DOHH2 (cell line): ENCODE measurements at regions not wholly inside any gene's neighbourhood (a gene's known extent, or its start where the extent isn't known, plus 50 kb on each side); places are given as distances from the start of the nearest gene placed in this dataset.

Experiments
- H3F3A ChIP-seq: fragments of 200-600 bp; sonication (generic), shearing (Covaris generic); 2 replicates; pipeline ENCODE4 v1.6.0; 2016; ENCODE audit warnings: antibody characterized with exemption, mild to moderate bottlenecking; ENCODE audit not compliant: control insufficient read depth, insufficient read depth
- H3K27ac ChIP-seq: fragments of 200-600 bp; sonication (generic); 2 replicates; pipeline ENCODE4 v1.5.1; 2014; ENCODE audit warnings: low read depth, mild to moderate bottlenecking, low read length, moderate library complexity
- H3K27me3 ChIP-seq: fragments of 200-600 bp; sonication (generic); 2 replicates; pipeline ENCODE4 v1.6.1; 2014; ENCODE audit warnings: mild to moderate bottlenecking, low read length, mixed read lengths; ENCODE audit not compliant: control insufficient read depth
- H3K36me3 ChIP-seq: fragments of 200-600 bp; sonication (generic); 2 replicates; pipeline ENCODE4 v1.6.1; 2014; ENCODE audit warnings: mild to moderate bottlenecking, low read length, moderate library complexity, mixed read lengths; ENCODE audit not compliant: control insufficient read depth
- H3K4me1 ChIP-seq: fragments of 200-600 bp; sonication (generic); 2 replicates; pipeline ENCODE4 v1.6.1; 2014; ENCODE audit warnings: mild to moderate bottlenecking, low read length, mixed read lengths; ENCODE audit not compliant: control insufficient read depth
- H3K4me2 ChIP-seq: fragments of 200-600 bp; sonication (generic); 2 replicates; pipeline ENCODE4 v1.6.0; 2014; ENCODE audit warnings: mild to moderate bottlenecking, low read length, moderate library complexity
- H3K4me3 ChIP-seq: fragments of 200-600 bp; sonication (generic); 2 replicates; pipeline ENCODE4 v1.5.1; 2014; ENCODE audit warnings: mild to moderate bottlenecking, low read length, mixed read lengths
- H3K79me2 ChIP-seq: fragments of 200-600 bp; sonication (generic); 2 replicates; pipeline ENCODE4 v1.6.1; 2014; ENCODE audit warnings: mild to moderate bottlenecking, low read length, mixed read lengths; ENCODE audit not compliant: control insufficient read depth
- H3K9me2 ChIP-seq: fragments of 200-600 bp; sonication (generic); replicated peaks from 2 replicates; pipeline ENCODE4 v1.6.1; 2014; ENCODE audit warnings: mild to moderate bottlenecking, low read length, mixed read lengths; ENCODE audit not compliant: control insufficient read depth
- H3K9me3 ChIP-seq: fragments of 200-600 bp; sonication (generic); 2 replicates; pipeline ENCODE4 v1.6.1; 2014; ENCODE audit warnings: antibody characterized with exemption, low read length, mixed read lengths; ENCODE audit not compliant: control insufficient read depth, insufficient read depth
- H4K20me1 ChIP-seq: fragments of 200-600 bp; sonication (generic); 2 replicates; pipeline ENCODE4 v1.6.0; 2014; ENCODE audit warnings: low read depth, mild to moderate bottlenecking, antibody characterized with exemption, low read length, moderate library complexity; ENCODE audit not compliant: control insufficient read depth, insufficient read depth
- EZH2phosphoT487 ChIP-seq: fragments of 200-600 bp; sonication (generic); IDR thresholded peaks from 2 replicates; pipeline ENCODE4 v1.6.1; 2017; ENCODE audit warnings: borderline replicate concordance, mild to moderate bottlenecking, antibody characterized with exemption, low read length, moderate library complexity, mixed read lengths
- TF ChIP-seq, protein P1 (sequence below): fragments of 200-600 bp; sonication (generic); IDR thresholded peaks from one replicate; pipeline ENCODE4 v1.5.1; 2014; ENCODE audit warnings: antibody characterized with exemption, mild to moderate bottlenecking, low read depth, low read length; ENCODE audit not compliant: poor library complexity, severe bottlenecking

DNA sequence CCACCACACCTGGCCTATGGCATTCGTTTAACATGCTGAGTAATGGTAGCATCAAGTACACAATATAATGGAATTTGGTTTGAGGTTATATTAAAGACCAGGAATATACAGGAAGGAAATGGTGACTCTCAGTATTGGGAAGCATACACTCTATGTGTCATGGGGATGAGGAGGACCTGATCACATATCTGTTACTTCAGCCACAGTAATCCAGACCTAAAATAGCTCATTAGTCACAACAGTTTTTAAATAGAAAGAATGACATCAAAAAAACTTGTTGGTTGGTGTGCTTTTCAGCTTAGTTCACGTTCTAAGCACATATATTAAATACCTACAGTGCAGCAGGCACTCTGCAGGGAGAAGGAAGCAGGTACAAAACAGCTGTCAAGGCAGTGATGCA lies 52.5 kb upstream of the ATP2C1 start:
- H3K4me3 ChIP-seq, result no peak overlapping the region
- H3K9me3 ChIP-seq, result no peaks in the 10 kb centered on the region
- H3K4me1 ChIP-seq, result peaks cover 14% of the 10 kb centered on the region
- no peak for TF ChIP-seq EZH2phosphoT487
- TF ChIP-seq, protein P1, sequence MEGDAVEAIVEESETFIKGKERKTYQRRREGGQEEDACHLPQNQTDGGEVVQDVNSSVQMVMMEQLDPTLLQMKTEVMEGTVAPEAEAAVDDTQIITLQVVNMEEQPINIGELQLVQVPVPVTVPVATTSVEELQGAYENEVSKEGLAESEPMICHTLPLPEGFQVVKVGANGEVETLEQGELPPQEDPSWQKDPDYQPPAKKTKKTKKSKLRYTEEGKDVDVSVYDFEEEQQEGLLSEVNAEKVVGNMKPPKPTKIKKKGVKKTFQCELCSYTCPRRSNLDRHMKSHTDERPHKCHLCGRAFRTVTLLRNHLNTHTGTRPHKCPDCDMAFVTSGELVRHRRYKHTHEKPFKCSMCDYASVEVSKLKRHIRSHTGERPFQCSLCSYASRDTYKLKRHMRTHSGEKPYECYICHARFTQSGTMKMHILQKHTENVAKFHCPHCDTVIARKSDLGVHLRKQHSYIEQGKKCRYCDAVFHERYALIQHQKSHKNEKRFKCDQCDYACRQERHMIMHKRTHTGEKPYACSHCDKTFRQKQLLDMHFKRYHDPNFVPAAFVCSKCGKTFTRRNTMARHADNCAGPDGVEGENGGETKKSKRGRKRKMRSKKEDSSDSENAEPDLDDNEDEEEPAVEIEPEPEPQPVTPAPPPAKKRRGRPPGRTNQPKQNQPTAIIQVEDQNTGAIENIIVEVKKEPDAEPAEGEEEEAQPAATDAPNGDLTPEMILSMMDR, result no peak
- H4K20me1 ChIP-seq, result no peaks in the 10 kb centered on the region
- H3K9me2 ChIP-seq, result no peaks in the 10 kb centered on the region
- H3K36me3 ChIP-seq, result no peaks in the 10 kb centered on the region
- no peak overlapping the region for H3K27ac ChIP-seq
- H3K27me3 ChIP-seq, result no peaks in the 10 kb centered on the region
- H3K79me2 ChIP-seq, result no peaks in the 10 kb centered on the region
- no peaks in the 10 kb centered on the region for H3F3A ChIP-seq
- no peak overlapping the region for H3K4me2 ChIP-seq

DNA sequence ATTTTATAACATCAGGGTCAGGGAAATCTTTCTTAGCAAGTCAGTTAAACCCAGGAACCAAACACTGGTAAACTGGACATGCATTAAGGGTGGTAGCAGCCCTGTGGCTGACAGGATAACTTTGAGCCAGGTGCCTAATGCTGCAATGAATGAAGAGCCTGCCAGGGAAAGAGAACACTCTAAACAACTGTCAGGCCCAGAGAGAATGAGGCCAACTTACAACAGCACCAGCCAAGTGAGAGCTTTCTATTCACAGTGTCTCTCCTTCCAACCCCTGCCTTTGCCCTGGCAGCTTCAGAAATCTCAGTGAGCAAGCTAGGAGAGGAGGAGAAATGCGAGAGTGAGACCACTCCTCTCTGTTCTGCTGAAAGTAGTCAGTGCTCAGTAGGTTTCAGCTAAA lies 50.4 kb upstream of the ATP2C1 start:
- Histone ChIP-seq H3F3A (no peaks in the 10 kb centered on the region), H3K9me3 (no peaks in the 10 kb centered on the region), H3K79me2 (no peaks in the 10 kb centered on the region), H3K4me2 (no peak overlapping the region), H3K9me2 (no peaks in the 10 kb centered on the region), H3K4me1 (peaks cover 14% of the 10 kb centered on the region), H3K36me3 (no peaks in the 10 kb centered on the region), H3K27me3 (no peaks in the 10 kb centered on the region), H3K27ac (no peak overlapping the region), H3K4me3 (no peak overlapping the region), H4K20me1 (no peaks in the 10 kb centered on the region)
- no peak for TF ChIP-seq EZH2phosphoT487
- TF ChIP-seq, protein P1, result no peak
